ENCODE measurements at regions not wholly inside any gene's neighbourhood (a gene's known extent, or its start where the extent isn't known, plus 50 kb on each side); places are given as distances from the start of the nearest gene placed in this dataset.

DNA sequence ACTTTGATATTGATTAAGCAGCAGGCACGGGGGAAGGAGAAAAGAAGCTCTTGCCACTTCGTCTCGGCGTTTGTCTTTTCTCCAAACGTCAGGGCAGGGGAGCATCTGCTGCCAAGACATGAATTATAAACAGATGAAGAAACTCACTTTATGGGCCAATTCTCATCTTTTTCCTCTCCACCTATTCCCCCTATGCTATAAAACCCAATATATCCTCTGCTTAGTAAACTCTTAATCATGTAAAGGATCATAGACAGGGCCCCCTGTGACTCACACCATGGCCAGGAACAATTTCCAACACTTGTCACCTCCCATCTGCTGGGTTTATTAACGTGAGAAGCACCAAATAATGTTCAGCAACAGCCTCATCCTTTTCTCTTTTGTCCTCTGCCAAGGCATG is 1092.1 kb upstream of the TMEM132C start:
- no peaks in the 10 kb centered on the region for H3K36me3 ChIP-seq (ENCODE audit: control insufficient read depth, insufficient read depth, low read length)
- H3K27me3 ChIP-seq (ENCODE audit: control insufficient read depth, insufficient read depth, low read length), result no peaks in the 10 kb centered on the region
- no peak overlapping the region for H3K27ac ChIP-seq (ENCODE audit: low read depth, low read length)
- H3K4me1 ChIP-seq (ENCODE audit: control insufficient read depth, insufficient read depth, low read length), result no peaks in the 10 kb centered on the region
- H3K4me3 ChIP-seq (ENCODE audit: low read length), result no peak overlapping the region
- H3K9ac ChIP-seq (ENCODE audit: low read length), result no peak overlapping the region

DNA sequence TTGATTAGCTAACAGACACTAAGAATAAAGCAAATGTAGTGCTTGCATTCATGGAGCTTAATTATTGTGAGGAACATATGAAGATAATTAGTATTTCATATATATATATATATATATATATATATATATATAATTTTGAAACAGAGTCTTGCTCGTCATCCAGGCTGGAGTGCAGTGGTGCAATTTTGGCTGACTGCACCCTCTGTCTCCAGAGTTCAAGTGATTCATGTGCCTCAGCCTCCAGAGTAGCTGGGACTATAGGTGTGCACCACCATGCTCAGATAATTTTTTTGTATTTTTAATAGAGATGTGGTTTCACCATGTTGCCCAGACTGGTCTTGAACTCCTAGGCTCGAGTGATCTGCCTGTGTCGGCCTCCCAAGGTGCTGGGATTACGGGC is 1091.6 kb upstream of the TMEM132C start:
- Histone ChIP-seq H3K36me3 (ENCODE audit: control insufficient read depth, insufficient read depth, low read length) (no peaks in the 10 kb centered on the region), H3K27ac (ENCODE audit: low read depth, low read length) (no peak overlapping the region), H3K27me3 (ENCODE audit: control insufficient read depth, insufficient read depth, low read length) (no peaks in the 10 kb centered on the region)

DNA sequence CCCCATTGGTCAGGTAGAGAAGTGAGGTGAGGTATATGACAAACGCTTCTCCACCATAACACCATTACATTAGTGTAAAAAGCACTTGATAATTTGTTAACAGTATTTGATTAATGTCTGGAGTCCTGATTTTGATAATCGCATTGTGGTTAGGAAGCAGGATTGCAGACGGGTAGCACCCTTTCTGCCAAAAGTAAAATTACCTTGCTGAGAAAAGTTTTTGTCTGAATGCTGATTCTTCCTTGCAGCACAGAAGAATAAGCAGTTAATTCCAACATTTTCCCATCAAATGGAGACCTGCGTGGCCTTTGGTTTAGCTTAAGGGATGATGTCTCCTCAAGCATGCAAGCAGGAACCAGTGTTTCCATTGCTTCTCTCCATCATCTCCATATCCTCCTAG is 1090.2 kb upstream of the TMEM132C start:
- no peaks in the 10 kb centered on the region for H3K27me3 ChIP-seq (ENCODE audit: control insufficient read depth, insufficient read depth, low read length)
- no peaks in the 10 kb centered on the region for H3K4me1 ChIP-seq (ENCODE audit: control insufficient read depth, insufficient read depth, low read length)
- no peaks in the 10 kb centered on the region for H3K36me3 ChIP-seq (ENCODE audit: control insufficient read depth, insufficient read depth, low read length)
- no peak overlapping the region for H3K9ac ChIP-seq (ENCODE audit: low read length)
- no peak overlapping the region for H3K27ac ChIP-seq (ENCODE audit: low read depth, low read length)
- no peak overlapping the region for H3K4me3 ChIP-seq (ENCODE audit: low read length)

More for the DNA sequence above, 1091.6 kb upstream of the TMEM132C start:
- H3K9ac ChIP-seq (ENCODE audit: low read length), result no peak overlapping the region
- H3K4me3 ChIP-seq (ENCODE audit: low read length), result no peak overlapping the region
- H3K4me1 ChIP-seq (ENCODE audit: control insufficient read depth, insufficient read depth, low read length), result no peaks in the 10 kb centered on the region

DNA sequence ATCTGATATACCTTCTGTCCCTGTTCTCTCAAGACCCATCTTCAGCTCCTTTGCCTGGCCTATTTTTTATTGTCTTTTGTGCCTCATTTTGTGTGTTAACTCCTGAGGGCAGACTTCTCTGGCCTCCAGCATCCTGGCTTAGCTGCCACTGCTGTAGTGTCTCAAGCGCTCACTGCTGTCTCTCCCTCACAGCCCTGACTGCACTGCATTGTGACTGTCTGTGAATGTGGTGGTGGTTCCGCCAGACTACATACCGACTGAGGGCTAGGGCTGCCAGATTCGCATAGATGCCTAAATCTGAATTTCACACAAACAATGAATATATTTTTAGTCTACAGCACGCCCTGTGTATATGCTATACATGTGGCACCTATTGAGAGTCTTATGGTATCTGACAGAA is 1088.9 kb upstream of the TMEM132C start:
- H3K36me3 ChIP-seq (ENCODE audit: control insufficient read depth, insufficient read depth, low read length), result no peaks in the 10 kb centered on the region
- H3K4me3 ChIP-seq (ENCODE audit: low read length), result no peak overlapping the region
- no peaks in the 10 kb centered on the region for H3K27me3 ChIP-seq (ENCODE audit: control insufficient read depth, insufficient read depth, low read length)
- no peak overlapping the region for H3K27ac ChIP-seq (ENCODE audit: low read depth, low read length)
- H3K4me1 ChIP-seq (ENCODE audit: control insufficient read depth, insufficient read depth, low read length), result no peaks in the 10 kb centered on the region
- H3K9ac ChIP-seq (ENCODE audit: low read length), result no peak overlapping the region

DNA sequence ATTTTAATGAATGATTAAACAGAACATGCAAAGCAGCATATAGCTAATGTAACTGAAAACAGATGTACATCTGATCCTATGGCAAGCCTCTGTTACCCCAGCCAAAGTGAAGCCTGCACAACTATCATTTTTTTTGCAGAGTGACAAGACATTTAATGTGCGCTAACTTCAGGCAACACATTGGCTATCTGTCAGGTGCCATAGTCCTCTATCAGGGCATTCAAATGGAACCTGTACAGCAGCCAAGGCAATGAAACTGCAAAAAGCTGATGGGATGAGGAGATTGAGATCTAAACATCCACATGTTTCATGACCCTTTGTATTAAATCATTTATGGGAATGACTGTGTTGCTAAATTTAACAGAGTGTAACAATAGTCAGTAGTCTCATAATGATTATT is 1088.5 kb upstream of the TMEM132C start:
- no peak overlapping the region for H3K9ac ChIP-seq (ENCODE audit: low read length)
- no peak overlapping the region for H3K4me3 ChIP-seq (ENCODE audit: low read length)
- no peaks in the 10 kb centered on the region for H3K36me3 ChIP-seq (ENCODE audit: control insufficient read depth, insufficient read depth, low read length)

DNA sequence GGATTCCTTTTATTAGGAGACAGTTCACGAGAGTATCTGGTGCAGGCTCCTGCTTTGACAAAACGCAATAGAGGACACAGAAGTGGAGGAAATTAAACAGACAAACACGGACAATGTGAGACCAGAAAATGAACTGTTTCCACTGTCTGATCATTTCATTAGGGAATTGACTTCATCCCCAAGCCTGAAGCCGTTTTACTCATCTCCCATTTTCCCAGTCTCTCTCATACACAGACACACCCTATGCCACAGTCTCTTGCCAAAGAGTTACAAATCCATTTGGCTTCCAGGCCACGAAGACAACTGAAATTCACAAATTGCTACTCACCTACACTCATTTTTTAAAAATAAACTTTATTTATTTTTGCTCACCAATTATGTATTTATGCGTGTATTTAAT is 1087.8 kb upstream of the TMEM132C start:
- no peak overlapping the region for H3K4me3 ChIP-seq (ENCODE audit: low read length)
- H3K9ac ChIP-seq (ENCODE audit: low read length), result no peak overlapping the region
- H3K27me3 ChIP-seq (ENCODE audit: control insufficient read depth, insufficient read depth, low read length), result no peaks in the 10 kb centered on the region
- no peak overlapping the region for H3K27ac ChIP-seq (ENCODE audit: low read depth, low read length)
- H3K36me3 ChIP-seq (ENCODE audit: control insufficient read depth, insufficient read depth, low read length), result no peaks in the 10 kb centered on the region
- H3K4me1 ChIP-seq (ENCODE audit: control insufficient read depth, insufficient read depth, low read length), result no peaks in the 10 kb centered on the region

More for the DNA sequence above, 1088.5 kb upstream of the TMEM132C start:
- H3K4me1 ChIP-seq (ENCODE audit: control insufficient read depth, insufficient read depth, low read length), result no peaks in the 10 kb centered on the region
- H3K27me3 ChIP-seq (ENCODE audit: control insufficient read depth, insufficient read depth, low read length), result no peaks in the 10 kb centered on the region
- no peak overlapping the region for H3K27ac ChIP-seq (ENCODE audit: low read depth, low read length)

DNA sequence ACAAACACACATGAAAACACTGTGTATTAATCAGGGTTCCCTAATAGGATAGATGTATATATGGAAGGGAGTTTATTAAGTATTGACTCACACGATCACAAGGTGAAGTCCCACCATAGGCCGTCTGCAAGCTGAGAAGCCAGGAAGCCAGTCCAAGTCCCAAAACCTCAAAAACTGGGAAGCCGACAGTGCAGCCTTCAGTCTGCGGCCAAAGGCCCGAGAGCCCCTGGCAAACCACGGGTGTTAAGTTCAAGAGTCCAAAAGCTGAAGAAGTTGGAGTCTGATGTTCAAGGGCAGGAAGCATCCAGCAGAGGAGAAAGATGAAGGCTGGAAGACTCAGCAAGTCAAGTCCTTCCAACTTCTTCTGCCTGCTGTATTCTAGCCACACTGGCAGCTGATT is 1085.0 kb upstream of the TMEM132C start:
- Histone ChIP-seq H3K36me3 (ENCODE audit: control insufficient read depth, insufficient read depth, low read length) (no peaks in the 10 kb centered on the region), H3K4me1 (ENCODE audit: control insufficient read depth, insufficient read depth, low read length) (no peaks in the 10 kb centered on the region), H3K9ac (ENCODE audit: low read length) (no peak overlapping the region)

DNA sequence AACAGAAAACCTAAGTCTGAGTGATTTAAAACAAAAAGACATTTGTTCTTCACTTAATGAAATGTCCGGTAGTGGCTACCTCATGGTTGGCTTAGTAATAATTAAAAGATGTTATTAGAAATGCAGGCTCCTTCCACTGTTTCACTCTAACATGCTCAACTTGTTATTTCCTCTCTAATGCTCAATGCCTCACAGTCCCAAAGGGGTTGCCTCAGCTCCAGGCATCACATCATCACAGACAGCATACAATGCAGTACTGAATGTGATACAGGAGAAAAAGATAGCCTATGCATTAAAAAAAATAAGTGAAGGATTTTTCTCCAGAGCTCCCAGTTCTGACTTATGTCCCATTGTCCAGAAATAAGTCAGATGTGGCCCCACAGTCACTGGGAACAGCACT is 1077.0 kb upstream of the TMEM132C start:
- Histone ChIP-seq H3K4me1 (ENCODE audit: control insufficient read depth, insufficient read depth, low read length) (no peaks in the 10 kb centered on the region), H3K27ac (ENCODE audit: low read depth, low read length) (no peak overlapping the region), H3K36me3 (ENCODE audit: control insufficient read depth, insufficient read depth, low read length) (no peaks in the 10 kb centered on the region), H3K27me3 (ENCODE audit: control insufficient read depth, insufficient read depth, low read length) (no peaks in the 10 kb centered on the region), H3K4me3 (ENCODE audit: low read length) (no peak overlapping the region), H3K9ac (ENCODE audit: low read length) (no peak overlapping the region)

More for the DNA sequence above, 1085.0 kb upstream of the TMEM132C start:
- Histone ChIP-seq H3K27me3 (ENCODE audit: control insufficient read depth, insufficient read depth, low read length) (no peaks in the 10 kb centered on the region), H3K27ac (ENCODE audit: low read depth, low read length) (no peak overlapping the region), H3K4me3 (ENCODE audit: low read length) (no peak overlapping the region)

DNA sequence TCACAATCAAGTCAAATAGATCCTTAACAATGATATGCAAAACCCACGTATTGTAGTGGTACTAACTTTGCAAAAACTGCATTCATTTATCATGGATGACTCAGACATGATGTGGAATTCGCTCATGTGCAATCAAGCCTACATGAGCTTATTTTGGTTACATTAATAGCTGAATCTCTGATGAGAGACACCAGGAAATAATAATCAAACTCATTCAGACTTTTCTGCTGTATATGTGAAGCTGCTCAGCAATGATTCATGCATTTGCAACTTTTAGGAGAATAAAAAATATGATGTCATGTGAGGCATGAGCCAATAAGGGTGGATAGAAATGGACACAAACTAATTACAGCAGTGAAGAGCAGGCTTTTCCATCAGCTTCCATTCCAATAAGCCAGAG is 1075.8 kb upstream of the TMEM132C start:
- H3K4me3 ChIP-seq (ENCODE audit: low read length), result no peak overlapping the region
- H3K27ac ChIP-seq (ENCODE audit: low read depth, low read length), result no peak overlapping the region
- H3K36me3 ChIP-seq (ENCODE audit: control insufficient read depth, insufficient read depth, low read length), result no peaks in the 10 kb centered on the region
- H3K27me3 ChIP-seq (ENCODE audit: control insufficient read depth, insufficient read depth, low read length), result no peaks in the 10 kb centered on the region
- no peak overlapping the region for H3K9ac ChIP-seq (ENCODE audit: low read length)
- H3K4me1 ChIP-seq (ENCODE audit: control insufficient read depth, insufficient read depth, low read length), result no peaks in the 10 kb centered on the region

DNA sequence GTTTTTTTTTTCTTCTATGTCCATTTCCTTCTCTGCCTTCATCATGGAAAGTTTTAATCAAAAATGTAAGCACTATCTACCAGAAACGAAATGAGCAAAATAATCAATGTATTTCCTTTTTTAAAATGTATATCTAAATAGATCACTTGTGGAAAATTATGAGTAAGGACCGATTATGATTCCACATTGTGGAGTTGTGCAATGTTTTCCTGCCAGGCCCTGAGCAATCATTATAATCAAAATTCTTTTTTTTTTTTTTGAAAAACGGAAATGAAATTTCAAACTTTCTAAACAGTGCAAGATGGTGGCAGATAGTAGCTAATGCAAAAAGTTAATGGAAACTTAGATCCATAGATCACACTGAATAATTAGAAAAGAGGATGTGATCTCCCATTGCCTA is 1074.6 kb upstream of the TMEM132C start:
- Histone ChIP-seq H3K9ac (ENCODE audit: low read length) (no peak overlapping the region), H3K4me3 (ENCODE audit: low read length) (no peak overlapping the region), H3K27me3 (ENCODE audit: control insufficient read depth, insufficient read depth, low read length) (no peaks in the 10 kb centered on the region), H3K27ac (ENCODE audit: low read depth, low read length) (no peak overlapping the region), H3K36me3 (ENCODE audit: control insufficient read depth, insufficient read depth, low read length) (no peaks in the 10 kb centered on the region), H3K4me1 (ENCODE audit: control insufficient read depth, insufficient read depth, low read length) (no peaks in the 10 kb centered on the region)

DNA sequence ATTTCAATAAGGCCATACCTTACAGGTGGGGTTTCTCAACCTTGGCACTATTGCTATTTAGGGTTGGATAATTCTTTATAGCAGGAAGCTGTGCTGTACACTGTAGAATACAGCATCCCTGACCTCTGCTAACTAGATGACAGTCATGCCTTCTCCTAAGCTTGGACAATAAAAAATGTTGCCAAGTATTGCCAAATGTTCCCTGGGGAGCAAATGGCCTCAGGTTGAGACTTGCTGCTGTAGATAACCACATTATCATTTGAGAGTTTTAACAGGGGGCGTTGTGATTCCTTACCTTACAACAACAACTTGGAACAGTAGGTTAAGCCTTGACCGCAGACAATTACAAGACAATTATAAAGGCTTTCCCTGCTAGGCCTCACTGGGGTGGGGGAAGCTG is 1073.6 kb upstream of the TMEM132C start:
- Histone ChIP-seq H3K9ac (ENCODE audit: low read length) (no peak overlapping the region), H3K27ac (ENCODE audit: low read depth, low read length) (no peak overlapping the region), H3K27me3 (ENCODE audit: control insufficient read depth, insufficient read depth, low read length) (no peaks in the 10 kb centered on the region), H3K4me3 (ENCODE audit: low read length) (no peak overlapping the region), H3K4me1 (ENCODE audit: control insufficient read depth, insufficient read depth, low read length) (no peaks in the 10 kb centered on the region), H3K36me3 (ENCODE audit: control insufficient read depth, insufficient read depth, low read length) (no peaks in the 10 kb centered on the region)

DNA sequence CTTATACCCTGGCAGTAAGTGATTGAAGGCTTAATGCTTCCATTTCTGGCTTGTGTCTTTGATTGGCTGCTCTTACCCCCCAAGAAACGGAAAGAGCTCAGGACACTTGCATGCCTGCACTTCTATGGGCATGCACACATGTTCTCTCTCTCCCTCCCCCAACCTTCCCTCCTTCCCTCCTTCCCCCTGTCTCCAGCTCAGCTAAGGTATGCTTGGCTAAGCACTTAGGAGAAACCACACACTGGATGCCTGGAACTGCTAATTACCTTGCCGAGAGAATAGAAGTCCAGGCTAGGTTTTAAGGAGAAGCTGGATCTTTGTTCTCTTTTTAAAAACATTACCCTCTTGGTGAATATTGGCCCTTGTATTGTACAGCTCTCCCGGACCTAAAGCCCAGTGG is 1072.8 kb upstream of the TMEM132C start:
- Histone ChIP-seq H3K36me3 (ENCODE audit: control insufficient read depth, insufficient read depth, low read length) (no peaks in the 10 kb centered on the region), H3K4me1 (ENCODE audit: control insufficient read depth, insufficient read depth, low read length) (no peaks in the 10 kb centered on the region)

DNA sequence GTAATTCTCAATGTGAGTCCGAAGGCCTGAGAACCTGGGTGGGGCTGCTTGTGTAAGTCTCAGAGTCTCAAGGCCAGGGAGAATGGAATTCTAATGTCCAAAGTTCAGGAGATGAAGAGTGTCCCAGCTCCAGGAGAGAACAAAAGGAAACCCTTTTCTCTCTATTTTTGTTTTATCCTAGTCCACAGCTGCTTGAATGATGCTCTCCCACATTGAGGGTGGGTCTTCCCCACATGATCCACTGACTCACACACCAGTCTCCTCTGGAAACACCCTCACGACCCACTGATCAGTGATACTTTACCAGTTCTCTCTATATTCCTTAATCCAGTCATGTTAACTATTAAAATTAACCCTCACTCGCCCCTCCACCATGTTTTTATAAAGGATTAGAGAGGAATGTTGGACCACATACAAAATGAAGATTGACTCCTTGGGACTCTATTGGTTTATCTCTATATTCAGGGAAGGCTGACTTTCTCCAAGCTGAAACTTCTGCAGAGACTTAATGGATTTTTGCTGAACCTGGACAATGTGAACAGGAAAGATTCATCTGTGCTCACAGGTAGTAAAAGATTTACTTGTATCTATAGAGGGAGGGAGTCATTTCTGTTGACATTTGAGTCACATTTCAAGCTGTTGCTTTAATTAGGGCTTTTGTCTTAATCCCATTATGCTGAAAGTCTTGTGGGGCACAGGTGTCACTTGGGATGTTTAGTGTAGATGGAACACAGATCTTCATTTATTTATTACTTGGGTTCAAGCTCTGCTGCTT is 1061.0 kb upstream of the TMEM132C start:
- H3K36me3 ChIP-seq (ENCODE audit: control insufficient read depth, insufficient read depth, low read length), result no peaks in the 10 kb centered on the region
- no peaks in the 10 kb centered on the region for H3K4me1 ChIP-seq (ENCODE audit: control insufficient read depth, insufficient read depth, low read length)
- no peak overlapping the region for H3K27ac ChIP-seq (ENCODE audit: low read depth, low read length)
- H3K27me3 ChIP-seq (ENCODE audit: control insufficient read depth, insufficient read depth, low read length), result no peaks in the 10 kb centered on the region
- H3K9ac ChIP-seq (ENCODE audit: low read length), result no peak overlapping the region
- no peak overlapping the region for H3K4me3 ChIP-seq (ENCODE audit: low read length)

More for the DNA sequence above, 1072.8 kb upstream of the TMEM132C start:
- H3K27ac ChIP-seq (ENCODE audit: low read depth, low read length), result no peak overlapping the region
- H3K4me3 ChIP-seq (ENCODE audit: low read length), result no peak overlapping the region
- H3K27me3 ChIP-seq (ENCODE audit: control insufficient read depth, insufficient read depth, low read length), result no peaks in the 10 kb centered on the region
- H3K9ac ChIP-seq (ENCODE audit: low read length), result no peak overlapping the region

All from rectal smooth muscle tissue (tissue), 1 donor.